Dendritic cell treated with granulocyte-macrophage colony-stimulating factor and Interleukin-4, amounts not matched to agents 40 ng/mL and 50 ng/mL, for 4 days (primary cell): ENCODE measurements at regions not wholly inside any gene's neighbourhood (a gene's known extent, or its start where the extent isn't known, plus 50 kb on each side); places are given as distances from the start of the nearest gene placed in this dataset.
A peak's percentile ranks its signal among the peaks of the same experiment; 100 is the strongest.

Experiments
- H3K27ac Mint-ChIP-seq: one replicate; pipeline ENCODE4 v1.8.0; 2022; ENCODE audit warnings: mild to moderate bottlenecking, mixed read lengths
- H3K27me3 Mint-ChIP-seq: one replicate; pipeline ENCODE4 v1.8.0; 2022; ENCODE audit warnings: mild to moderate bottlenecking, mixed read lengths
- H3K36me3 Mint-ChIP-seq: one replicate; pipeline ENCODE4 v1.8.0; 2022; ENCODE audit warnings: low read depth, mixed read lengths
- H3K4me1 Mint-ChIP-seq: one replicate; pipeline ENCODE4 v1.8.0; 2022; ENCODE audit warnings: low read depth, mixed read lengths
- H3K4me3 Mint-ChIP-seq: one replicate; pipeline ENCODE4 v1.8.0; 2022; ENCODE audit warnings: mild to moderate bottlenecking, moderate library complexity, mixed read lengths
- H3K9me3 Mint-ChIP-seq: one replicate; pipeline ENCODE4 v1.8.0; 2022; ENCODE audit warnings: mixed read lengths
- intact Hi-C: fragments of 100-400 bp; cut with micrococcal nuclease; formaldehyde crosslinking; loops from one replicate; pipeline ENCODE4 v1.15.0; 2022

GRCh38 chr10:78616125-78616695 is 452.6 kb upstream of the ZMIZ1 start:
- Mint-ChIP-seq H3K4me3 (no peak overlapping the region), H3K27ac (no peak overlapping the region), H3K9me3 (no peaks in the 10 kb centered on the region), H3K36me3 (no peaks in the 10 kb centered on the region), H3K27me3 (peaks cover 47% of the 10 kb centered on the region), H3K4me1 (peaks cover 47% of the 10 kb centered on the region)
- intact Hi-C loops = no loop called here

DNA sequence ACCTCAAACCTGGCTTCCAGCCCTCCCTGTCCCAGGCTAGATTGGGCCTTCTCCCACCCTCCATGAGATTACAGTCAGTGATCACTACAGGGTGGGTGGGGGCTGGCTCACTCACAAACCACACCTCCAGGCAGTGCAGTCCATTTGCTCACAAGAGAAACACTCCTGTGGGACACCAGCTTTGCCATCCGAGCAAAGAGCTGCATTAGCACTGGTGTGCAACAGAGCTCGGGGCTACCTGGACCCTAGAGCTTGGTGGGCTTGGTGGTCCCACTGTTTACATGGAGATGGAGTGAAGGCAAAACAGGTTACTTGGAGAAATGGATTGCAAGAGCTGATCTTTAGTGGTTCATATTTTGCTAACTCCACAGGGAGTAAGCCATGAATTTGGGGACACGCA is 451.7 kb upstream of the ZMIZ1 start:
- no peaks in the 10 kb centered on the region for H3K9me3 Mint-ChIP-seq
- intact Hi-C loops = no loop called here
- peaks cover 40% of the 10 kb centered on the region for H3K4me1 Mint-ChIP-seq
- H3K27me3 Mint-ChIP-seq = peaks cover 45% of the 10 kb centered on the region
- no peak overlapping the region for H3K27ac Mint-ChIP-seq
- H3K36me3 Mint-ChIP-seq = no peaks in the 10 kb centered on the region
- no peak overlapping the region for H3K4me3 Mint-ChIP-seq

GRCh38 chr10:78617631-78618030 is 451.1 kb upstream of the ZMIZ1 start:
- Mint-ChIP-seq H3K36me3 (no peaks in the 10 kb centered on the region), H3K27ac (no peak overlapping the region), H3K27me3 (peaks cover 40% of the 10 kb centered on the region)

DNA sequence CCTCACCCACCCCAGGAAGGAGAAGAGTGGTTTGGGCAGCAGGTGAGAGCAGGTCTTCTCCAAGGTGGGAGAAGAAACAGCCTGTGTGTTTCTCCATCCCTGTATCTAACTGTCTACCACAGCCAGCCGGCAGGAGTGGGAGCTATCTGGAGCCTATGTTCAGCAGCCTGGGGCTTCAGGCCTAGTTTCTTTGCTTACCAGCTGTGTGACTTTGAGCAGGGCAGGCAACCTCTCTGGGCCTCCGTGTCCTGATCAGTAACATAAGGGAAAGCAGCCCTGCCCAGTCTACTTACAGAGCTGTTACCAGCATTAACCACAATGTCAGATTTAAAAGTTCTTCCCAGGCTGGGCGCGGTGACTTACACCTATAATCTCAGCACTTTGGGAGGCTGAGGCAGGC is 450.7 kb upstream of the ZMIZ1 start:
- Mint-ChIP-seq H3K36me3 (no peaks in the 10 kb centered on the region), H3K9me3 (no peaks in the 10 kb centered on the region), H3K27ac (no peak overlapping the region), H3K4me3 (no peak overlapping the region), H3K27me3 (peaks cover 39% of the 10 kb centered on the region), H3K4me1 (peaks cover 35% of the 10 kb centered on the region)
- intact Hi-C loops = no loop called here

More at GRCh38 chr10:78617631-78618030, 451.1 kb upstream of the ZMIZ1 start:
- Mint-ChIP-seq H3K9me3 (no peaks in the 10 kb centered on the region), H3K4me1 (peaks cover 35% of the 10 kb centered on the region), H3K4me3 (no peak overlapping the region)
- intact Hi-C loops = no loop called here

DNA sequence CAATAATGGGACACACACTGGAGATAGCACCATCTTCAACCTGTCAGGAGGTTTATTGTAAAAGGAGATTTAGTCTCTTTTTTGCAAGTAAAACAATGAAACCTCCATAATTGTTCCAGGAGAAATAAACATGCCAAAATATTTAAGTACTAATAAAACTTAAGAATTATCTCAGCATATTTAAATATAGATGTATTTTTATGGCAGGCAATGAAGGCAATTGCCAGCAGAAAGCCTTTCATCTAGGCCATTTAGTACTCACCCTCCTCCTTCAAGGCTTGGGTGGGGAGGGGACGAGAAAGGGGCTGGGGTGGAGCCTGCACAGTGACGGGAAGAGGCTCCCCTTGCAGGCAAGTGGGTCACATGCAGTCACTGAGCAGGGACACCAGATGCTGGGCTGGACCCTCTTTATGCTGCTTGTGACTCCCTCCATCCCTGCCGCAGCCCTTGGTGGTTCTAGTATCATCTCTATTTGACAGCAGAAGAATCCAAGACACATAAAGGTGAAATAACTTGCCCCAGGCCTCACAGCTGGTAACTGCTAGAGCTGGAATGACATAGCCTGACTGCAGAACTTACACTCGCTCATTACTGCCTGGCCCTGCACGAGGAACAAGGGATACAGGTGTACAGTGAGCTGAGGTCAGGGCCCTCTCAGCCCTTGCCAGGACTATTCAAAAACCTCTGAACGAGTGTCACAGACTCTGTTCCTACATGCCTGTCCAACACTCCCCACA is 449.5 kb upstream of the ZMIZ1 start:
- intact Hi-C loops = no loop called here
- Mint-ChIP-seq H3K27me3 (peaks cover 38% of the 10 kb centered on the region), H3K4me1 (peaks cover 35% of the 10 kb centered on the region), H3K36me3 (no peaks in the 10 kb centered on the region), H3K27ac (no peak overlapping the region), H3K9me3 (no peaks in the 10 kb centered on the region), H3K4me3 (no peak overlapping the region)

- intact Hi-C loops = no loop called here
- peaks cover 41% of the 10 kb centered on the region for H3K27me3 Mint-ChIP-seq
Measured at GRCh38 chr10:78619896-78620295, 448.9 kb upstream of the ZMIZ1 start.

GRCh38 chr10:78620985-78621799 is 447.6 kb upstream of the ZMIZ1 start:
- peaks cover 31% of the 10 kb centered on the region for H3K4me1 Mint-ChIP-seq
- H3K4me3 Mint-ChIP-seq = no peak overlapping the region
- H3K9me3 Mint-ChIP-seq = no peaks in the 10 kb centered on the region
- no peaks in the 10 kb centered on the region for H3K36me3 Mint-ChIP-seq
- peaks cover 33% of the 10 kb centered on the region for H3K27me3 Mint-ChIP-seq
- intact Hi-C loops = no loop called here
- no peak overlapping the region for H3K27ac Mint-ChIP-seq

More at GRCh38 chr10:78619896-78620295, 448.9 kb upstream of the ZMIZ1 start:
- no peaks in the 10 kb centered on the region for H3K36me3 Mint-ChIP-seq
- H3K4me3 Mint-ChIP-seq = no peak overlapping the region
- H3K9me3 Mint-ChIP-seq = no peaks in the 10 kb centered on the region
- no peak overlapping the region for H3K27ac Mint-ChIP-seq
- peaks cover 35% of the 10 kb centered on the region for H3K4me1 Mint-ChIP-seq

DNA sequence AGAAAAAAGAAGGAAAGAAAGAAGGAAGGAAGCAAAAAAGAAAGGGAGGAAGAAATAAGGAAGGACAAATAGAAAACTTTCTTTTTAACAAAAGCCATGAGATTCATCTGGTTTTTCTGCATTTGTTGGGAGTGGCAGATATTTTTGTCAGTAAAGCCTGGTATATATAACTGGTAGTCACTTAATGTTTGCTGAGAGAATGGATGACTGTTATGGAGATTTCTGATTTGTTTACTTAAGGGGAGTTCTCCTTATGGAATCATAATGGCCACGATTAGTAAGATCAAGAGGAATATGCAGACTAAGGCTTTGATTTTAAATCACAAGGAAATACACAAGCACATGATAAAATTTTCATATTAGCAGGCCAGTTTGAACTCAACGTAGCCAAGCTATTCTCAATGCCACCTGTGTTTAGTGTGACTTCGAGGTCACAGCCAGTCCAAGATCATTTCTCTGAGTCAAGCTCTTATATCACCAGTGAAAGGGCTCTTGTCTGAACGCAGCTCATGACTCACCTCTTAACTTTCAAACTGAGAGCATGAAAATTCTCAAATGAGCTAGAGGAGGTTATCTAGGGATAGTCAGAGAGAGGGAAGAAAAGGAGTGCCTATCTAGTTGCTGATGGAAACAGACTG is 445.1 kb upstream of the ZMIZ1 start:
- H3K4me1 Mint-ChIP-seq = peaks cover 49% of the 10 kb centered on the region
- intact Hi-C loops = no loop called here
- H3K27me3 Mint-ChIP-seq = peaks cover 29% of the 10 kb centered on the region
- no peak overlapping the region for H3K4me3 Mint-ChIP-seq
- H3K27ac Mint-ChIP-seq = no peak overlapping the region
- no peaks in the 10 kb centered on the region for H3K36me3 Mint-ChIP-seq
- no peaks in the 10 kb centered on the region for H3K9me3 Mint-ChIP-seq

- Mint-ChIP-seq H3K4me1 (peaks cover 50% of the 10 kb centered on the region), H3K9me3 (no peaks in the 10 kb centered on the region), H3K4me3 (no peak overlapping the region), H3K27me3 (peaks cover 28% of the 10 kb centered on the region), H3K36me3 (no peaks in the 10 kb centered on the region), H3K27ac (no peak overlapping the region)
- intact Hi-C loops = no loop called here
Measured at GRCh38 chr10:78624791-78625190, 444.0 kb upstream of the ZMIZ1 start.

- Mint-ChIP-seq H3K27ac (no peak overlapping the region), H3K27me3 (peaks cover 22% of the 10 kb centered on the region), H3K4me3 (no peak overlapping the region), H3K9me3 (no peaks in the 10 kb centered on the region), H3K36me3 (no peaks in the 10 kb centered on the region), H3K4me1 (peaks cover 44% of the 10 kb centered on the region)
- intact Hi-C loops = no loop called here
Measured at GRCh38 chr10:78626471-78626870, 442.3 kb upstream of the ZMIZ1 start.

DNA sequence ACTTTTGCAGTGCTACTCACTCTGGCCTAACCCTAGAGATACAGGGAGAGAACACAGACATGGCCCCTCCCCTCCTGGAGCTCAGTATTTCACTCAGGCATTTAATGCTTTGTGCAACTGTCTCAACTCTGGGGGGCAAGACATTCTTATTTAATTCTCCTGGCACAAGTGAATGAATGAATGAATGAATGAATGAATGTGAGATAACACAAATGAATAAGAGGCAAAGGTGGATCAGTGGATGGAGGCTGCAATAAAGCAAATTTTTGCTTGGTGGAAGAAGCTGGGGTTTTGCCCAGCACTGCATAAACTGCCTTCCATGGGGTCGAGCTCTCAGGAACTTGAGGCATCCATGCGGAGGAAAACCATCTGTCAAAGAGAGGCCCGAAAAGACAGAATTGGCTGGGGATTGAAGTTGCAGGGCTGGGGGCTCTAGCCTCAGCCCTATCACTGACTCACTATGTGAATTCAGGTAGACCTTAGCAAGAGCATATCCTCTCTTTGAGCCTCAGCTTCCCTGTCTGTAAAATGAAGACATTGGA is 441.4 kb upstream of the ZMIZ1 start:
- intact Hi-C loops = no loop called here
- Mint-ChIP-seq H3K27me3 (peaks cover 22% of the 10 kb centered on the region), H3K9me3 (no peaks in the 10 kb centered on the region), H3K4me1 (peaks cover 44% of the 10 kb centered on the region), H3K36me3 (no peaks in the 10 kb centered on the region), H3K4me3 (no peak overlapping the region), H3K27ac (no peak overlapping the region)

DNA sequence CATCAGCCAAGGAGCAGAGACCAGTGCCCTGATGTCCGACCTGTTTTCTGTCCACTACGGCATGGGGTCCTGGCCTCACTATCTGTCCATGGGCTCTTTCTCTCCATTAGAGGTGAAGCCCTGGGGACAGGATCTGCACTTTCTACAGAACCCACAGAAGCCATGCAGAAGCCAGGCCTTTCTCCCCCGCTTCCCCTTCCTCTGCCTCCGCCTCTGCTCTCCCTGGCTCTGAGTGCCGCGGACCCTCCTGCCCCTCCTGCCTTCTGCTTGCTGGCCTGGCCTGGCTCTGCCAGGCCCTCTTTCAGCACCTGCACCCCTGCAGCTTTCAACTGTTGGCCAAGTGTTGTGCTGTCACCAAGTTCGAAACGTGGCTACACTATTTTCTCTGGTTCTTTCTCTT is 439.8 kb upstream of the ZMIZ1 start:
- intact Hi-C loops = no loop called here
- peak overlapping the region; percentile 70 for H3K27ac Mint-ChIP-seq
- H3K36me3 Mint-ChIP-seq = no peaks in the 10 kb centered on the region
- peak overlapping the region; percentile 58 for H3K4me3 Mint-ChIP-seq
- H3K27me3 Mint-ChIP-seq = peaks cover 15% of the 10 kb centered on the region
- H3K9me3 Mint-ChIP-seq = no peaks in the 10 kb centered on the region
- peaks cover 44% of the 10 kb centered on the region for H3K4me1 Mint-ChIP-seq

DNA sequence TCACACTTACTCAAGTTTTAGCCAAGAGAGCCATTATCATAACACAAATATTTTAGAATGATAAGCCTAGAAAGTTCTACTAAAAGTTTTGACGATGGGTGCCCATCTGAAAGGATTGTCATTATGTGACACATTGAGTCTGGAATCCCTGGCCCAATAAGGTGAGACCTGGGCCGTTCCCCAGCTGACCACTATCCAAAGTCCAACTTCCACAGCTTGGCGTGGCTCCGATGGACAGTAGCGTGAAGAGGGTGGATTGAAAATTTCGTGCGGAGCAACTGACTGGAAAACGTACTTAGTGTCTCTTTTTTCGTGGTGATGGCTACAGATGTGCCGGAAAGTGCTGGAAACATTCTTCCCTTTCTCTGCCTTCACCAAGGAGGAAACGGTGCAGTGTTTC is 439.0 kb upstream of the ZMIZ1 start:
- Mint-ChIP-seq H3K36me3 (no peaks in the 10 kb centered on the region), H3K4me3 (no peak overlapping the region), H3K27me3 (peaks cover 13% of the 10 kb centered on the region), H3K9me3 (no peaks in the 10 kb centered on the region), H3K27ac (peak overlapping the region; percentile 70), H3K4me1 (peaks cover 49% of the 10 kb centered on the region)
- intact Hi-C loops = no loop called here
